ENCODE measurements at regions not wholly inside any gene's neighbourhood (a gene's known extent, or its start where the extent isn't known, plus 50 kb on each side); places are given as distances from the start of the nearest gene placed in this dataset.

DNA sequence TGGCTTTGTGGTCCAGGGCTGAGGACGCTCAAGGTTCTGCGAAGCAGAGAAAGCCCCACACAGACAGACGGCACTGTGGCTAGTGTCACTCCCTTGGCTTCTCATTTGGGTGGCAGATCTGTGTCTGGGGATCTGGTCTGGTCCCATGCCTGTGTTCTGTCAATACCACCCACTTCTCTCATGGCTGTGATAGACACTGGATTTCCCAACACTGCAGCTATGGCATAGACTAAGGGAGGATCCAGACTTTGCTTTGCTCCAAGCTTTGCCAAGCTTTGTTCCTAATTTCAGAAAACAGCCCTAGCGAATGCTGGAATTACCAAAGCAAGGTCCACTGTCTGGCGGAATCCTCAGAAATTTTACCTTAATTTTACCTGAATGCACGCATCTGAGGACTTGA lies 62.1 kb downstream of the GADD45G start:
- Mint-ChIP-seq H3K4me3 (ENCODE audit: unreplicated experiment) (no peak overlapping the region), H3K36me3 (ENCODE audit: unreplicated experiment) (peaks cover 5% of the 10 kb centered on the region), H3K27me3 (ENCODE audit: unreplicated experiment) (peaks cover 10% of the 10 kb centered on the region), H3K9me3 (ENCODE audit: unreplicated experiment) (peaks cover 15% of the 10 kb centered on the region), H3K27ac (ENCODE audit: unreplicated experiment) (no peak overlapping the region), H3K4me1 (ENCODE audit: low read depth, unreplicated experiment) (peaks cover 32% of the 10 kb centered on the region)
- no peak for DNase-seq
- TF ChIP-seq CTCF (IDR thresholded peaks at IDR 0.05; ENCODE audit: partially characterized antibody, unreplicated experiment), result no peak

DNA sequence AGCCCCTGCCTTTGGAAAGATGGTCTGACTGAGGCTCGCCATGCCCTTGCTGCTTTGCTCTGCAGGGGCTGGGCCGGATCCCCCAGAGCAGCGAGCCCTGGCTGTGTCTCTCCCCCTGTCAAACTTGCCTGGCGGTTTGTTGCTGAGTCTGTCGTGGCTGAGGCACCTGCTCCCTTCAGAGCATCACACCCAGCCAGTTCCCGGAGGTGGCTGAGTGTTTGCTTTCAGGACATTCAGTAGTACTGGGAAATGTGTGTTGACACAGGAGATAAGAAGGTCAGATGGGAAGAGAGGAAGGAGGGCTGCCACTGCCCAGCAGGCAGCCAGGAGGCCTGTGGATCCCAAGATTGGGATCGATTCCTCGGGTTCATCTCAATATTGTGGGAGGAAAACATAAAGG lies 62.9 kb downstream of the GADD45G start:
- peaks cover 4% of the 10 kb centered on the region for H3K27me3 Mint-ChIP-seq (ENCODE audit: unreplicated experiment)
- TF ChIP-seq CTCF (IDR thresholded peaks at IDR 0.05; ENCODE audit: partially characterized antibody, unreplicated experiment), result no peak

DNA sequence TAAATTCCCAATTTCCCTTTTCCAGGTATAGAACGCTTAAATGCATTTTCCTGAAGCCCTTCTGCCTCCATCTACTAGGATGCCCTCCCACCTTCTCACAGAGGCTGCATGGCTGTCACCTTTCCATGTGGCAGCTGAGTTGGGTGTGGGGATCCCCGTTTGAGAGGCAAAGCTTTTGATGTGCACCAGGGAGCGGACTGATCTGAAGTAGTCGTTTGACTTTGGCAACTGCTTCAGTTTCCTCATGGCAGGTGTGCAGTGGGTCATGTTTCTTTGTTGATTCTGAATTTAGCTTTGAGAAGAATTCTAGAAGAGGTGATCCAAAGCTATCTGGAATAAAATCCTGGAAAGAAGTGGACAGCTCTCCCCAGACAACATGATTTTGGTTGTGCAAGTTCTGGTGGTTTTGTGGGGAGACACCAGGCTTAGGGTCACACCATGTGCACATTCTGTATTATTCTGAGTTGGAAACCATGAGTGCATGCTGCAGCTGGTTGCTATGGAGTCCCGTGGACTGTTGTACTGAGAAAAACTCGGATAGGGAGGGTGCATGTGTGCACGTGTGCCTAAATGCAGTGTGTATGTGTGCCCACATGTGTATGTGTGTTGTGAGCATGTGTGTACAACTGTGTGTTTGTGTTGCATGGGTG lies 63.5 kb downstream of the GADD45G start:
- Mint-ChIP-seq H3K4me3 (ENCODE audit: unreplicated experiment) (no peak overlapping the region), H3K27ac (ENCODE audit: unreplicated experiment) (peak overlapping the region; percentile 55), H3K36me3 (ENCODE audit: unreplicated experiment) (peaks cover 5% of the 10 kb centered on the region), H3K4me1 (ENCODE audit: low read depth, unreplicated experiment) (peaks cover 27% of the 10 kb centered on the region), H3K9me3 (ENCODE audit: unreplicated experiment) (peaks cover 5% of the 10 kb centered on the region), H3K27me3 (ENCODE audit: unreplicated experiment) (peaks cover 2% of the 10 kb centered on the region)
- DNase-seq, result no peak
- TF ChIP-seq CTCF (IDR thresholded peaks at IDR 0.05; ENCODE audit: partially characterized antibody, unreplicated experiment), result no peak

More for the DNA sequence above, 62.9 kb downstream of the GADD45G start:
- no peak overlapping the region for H3K27ac Mint-ChIP-seq (ENCODE audit: unreplicated experiment)
- H3K4me3 Mint-ChIP-seq (ENCODE audit: unreplicated experiment), result no peak overlapping the region
- peaks cover 5% of the 10 kb centered on the region for H3K36me3 Mint-ChIP-seq (ENCODE audit: unreplicated experiment)
- peaks cover 26% of the 10 kb centered on the region for H3K4me1 Mint-ChIP-seq (ENCODE audit: low read depth, unreplicated experiment)
- DNase-seq, result no peak
- peaks cover 8% of the 10 kb centered on the region for H3K9me3 Mint-ChIP-seq (ENCODE audit: unreplicated experiment)

DNA sequence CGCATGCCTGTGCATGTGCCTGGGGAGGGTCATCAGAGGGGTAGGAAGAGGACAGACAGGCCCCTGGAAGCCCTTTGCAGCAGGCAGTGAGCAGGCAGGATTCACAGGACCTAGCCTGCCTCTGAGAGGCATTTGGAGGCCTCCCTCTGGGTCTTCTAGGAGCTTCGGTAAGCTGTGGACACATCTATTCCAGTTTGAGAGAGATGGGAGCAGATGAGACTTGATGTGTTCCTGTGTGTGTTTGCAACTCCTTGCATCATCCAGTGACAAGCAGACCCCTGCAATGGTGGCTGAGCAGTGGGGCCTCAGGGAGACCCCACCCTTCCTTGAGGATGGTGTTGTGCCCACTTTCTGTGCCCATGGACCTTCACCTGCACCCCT lies 64.0 kb downstream of the GADD45G start:
- peak overlapping the region; percentile 55 for H3K27ac Mint-ChIP-seq (ENCODE audit: unreplicated experiment)
- no peak for TF ChIP-seq CTCF (IDR thresholded peaks at IDR 0.05; ENCODE audit: partially characterized antibody, unreplicated experiment)
- peaks cover 25% of the 10 kb centered on the region for H3K4me1 Mint-ChIP-seq (ENCODE audit: low read depth, unreplicated experiment)
- peaks cover 5% of the 10 kb centered on the region for H3K9me3 Mint-ChIP-seq (ENCODE audit: unreplicated experiment)
- H3K27me3 Mint-ChIP-seq (ENCODE audit: unreplicated experiment), result peaks cover 2% of the 10 kb centered on the region
- DNase-seq, result no peak
- H3K36me3 Mint-ChIP-seq (ENCODE audit: unreplicated experiment), result peaks cover 5% of the 10 kb centered on the region
- no peak overlapping the region for H3K4me3 Mint-ChIP-seq (ENCODE audit: unreplicated experiment)

DNA sequence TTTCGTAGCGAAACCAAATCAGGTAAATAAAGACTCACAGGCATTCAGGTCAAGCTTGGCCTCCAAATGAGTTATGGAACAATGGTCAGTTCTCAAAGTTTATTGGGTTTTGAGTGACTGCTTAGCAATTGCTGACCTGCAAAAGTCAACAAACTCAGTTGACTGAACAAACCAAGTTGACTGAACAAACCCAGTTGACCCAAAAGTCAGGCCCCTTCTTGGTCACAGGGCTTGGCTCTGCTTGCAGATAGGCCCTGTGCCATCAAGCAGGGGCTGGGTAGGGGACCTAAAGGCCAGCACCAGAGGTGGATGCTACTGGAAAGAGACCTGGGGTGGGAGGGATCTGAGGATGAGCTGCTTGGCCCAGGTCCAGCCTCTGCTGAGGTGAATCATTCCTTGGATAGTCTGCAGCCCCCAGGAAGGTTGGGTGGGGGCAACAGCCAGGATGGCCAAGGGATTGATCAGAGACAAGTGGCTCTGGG lies 64.6 kb downstream of the GADD45G start:
- H3K27ac Mint-ChIP-seq (ENCODE audit: unreplicated experiment), result no peak overlapping the region
- no peak for DNase-seq
- no peak overlapping the region for H3K4me3 Mint-ChIP-seq (ENCODE audit: unreplicated experiment)
- H3K9me3 Mint-ChIP-seq (ENCODE audit: unreplicated experiment), result peaks cover 5% of the 10 kb centered on the region
- no peak for TF ChIP-seq CTCF (IDR thresholded peaks at IDR 0.05; ENCODE audit: partially characterized antibody, unreplicated experiment)
- H3K36me3 Mint-ChIP-seq (ENCODE audit: unreplicated experiment), result peaks cover 5% of the 10 kb centered on the region
- H3K4me1 Mint-ChIP-seq (ENCODE audit: low read depth, unreplicated experiment), result peaks cover 25% of the 10 kb centered on the region
- H3K27me3 Mint-ChIP-seq (ENCODE audit: unreplicated experiment), result peaks cover 2% of the 10 kb centered on the region

Measured in glutamatergic neuron (in vitro differentiated cells).